HepG2 (cell line): ENCODE measurements at regions not wholly inside any gene's neighbourhood (a gene's known extent, or its start where the extent isn't known, plus 50 kb on each side); places are given as distances from the start of the nearest gene placed in this dataset.

Experiments used
- ATAC-seq: fragments of 200-7000 bp; cut with Tn5 transposase; 3 replicates; pipeline ENCODE4 v1.9.1; 2020; ENCODE audit warnings: mild to moderate bottlenecking, moderate library complexity
- BruUV-seq: library from RNA; stranded (reverse); fragments of 400-500 nt; replicated peaks from 2 replicates; lab custom pipeline; 2021; lab: Mats Ljungman, UMichigan
- CTCF ChIA-PET: fragments of 300-600 bp; formaldehyde crosslinking; extraction: SDS; loops from one replicate; lab custom pipeline; 2021; ENCODE audit warnings: low total read pairs, inconsistent platforms, low intra/inter-chr PET ratio; lab: Yijun Ruan, JAX
- POLR2A ChIA-PET: fragments of 350-600 bp; sonication (Branson Sonifier 250); formaldehyde crosslinking; loops from one replicate; lab custom pipeline; 2020; ENCODE audit warnings: antibody characterized with exemption, inconsistent platforms; lab: Yijun Ruan, JAX
- DNase-seq: peaks from one replicate; pipeline ENCODE4 v3.0.0-alpha.2; 2015; ENCODE audit warnings: low spot score
- FAIRE-seq: peaks from 3 replicates; lab custom pipeline; 2011; peaks lifted over from hg19 to GRCh38; lab: Jason Lieb, UNC
- H2AFZ ChIP-seq: one replicate; pipeline ENCODE4 v1.6.1; 2011; ENCODE audit warnings: low read length, inconsistent platforms
- H3K27ac ChIP-seq: fragments of 300-600 bp; 3 replicates; pipeline ENCODE4 v1.8.0; 2011; ENCODE audit warnings: mixed run types, mild to moderate bottlenecking, mixed read lengths, low read length, inconsistent platforms; ENCODE audit not compliant: insufficient read depth; ENCODE audit errors: extremely low read length
- H3K27me3 ChIP-seq, 2 experiments: fragments of 200-600 bp in 1 of 2; 2 replicates in 1 of 2; 3 replicates in 1 of 2; pipeline versions ENCODE4 v1.6.0 to v1.8.0; 2011; ENCODE audit warnings: low read length in 2 of 2, mild to moderate bottlenecking in 2 of 2, moderate library complexity in 2 of 2, inconsistent platforms in 1 of 2; ENCODE audit not compliant: insufficient read depth in 2 of 2, control insufficient read depth in 1 of 2
- H3K36me3 ChIP-seq, 2 experiments: fragments of 200-600 bp in 1 of 2; replicated peaks in 1 of 2; 2 replicates in 1 of 2; 3 replicates in 1 of 2; pipeline versions ENCODE4 v1.5.1 to v1.8.0; 2011; ENCODE audit warnings: low read length in 2 of 2, inconsistent platforms in 1 of 2; ENCODE audit not compliant: insufficient read depth in 2 of 2, control insufficient read depth in 1 of 2
- H3K4me1 ChIP-seq: 2 replicates; pipeline ENCODE4 v1.5.1; 2012; ENCODE audit warnings: low read length, inconsistent platforms; ENCODE audit not compliant: insufficient read depth
- H3K4me2 ChIP-seq: 2 replicates; pipeline ENCODE4 v1.6.0; 2011; ENCODE audit warnings: low read depth, low read length, inconsistent platforms
- H3K4me3 ChIP-seq, 3 experiments: fragments of 200-600 bp in 1 of 3; sonication (generic), shearing (Covaris generic) in 1 of 3; replicated peaks in 1 of 3; 2 replicates each; pipeline ENCODE4 v1.5.1; 2011 to 2016; ENCODE audit warnings: low read length in 3 of 3, inconsistent platforms in 2 of 3, low read depth in 2 of 3, mild to moderate bottlenecking in 2 of 3, control low read depth in 1 of 3, mixed read lengths in 1 of 3; ENCODE audit not compliant: insufficient read depth in 1 of 3
- H3K79me2 ChIP-seq: one replicate; pipeline ENCODE4 v1.6.1; 2011; ENCODE audit warnings: low read length, inconsistent platforms; ENCODE audit not compliant: insufficient read depth
- H3K9ac ChIP-seq: 2 replicates; pipeline ENCODE4 v1.6.0; 2011; ENCODE audit warnings: mild to moderate bottlenecking, low read depth, low read length, inconsistent platforms; ENCODE audit not compliant: insufficient read depth
- H3K9me3 ChIP-seq: 2 replicates; pipeline ENCODE4 v1.5.1; 2012; ENCODE audit warnings: mild to moderate bottlenecking, low read length
- H4K20me1 ChIP-seq: 2 replicates; pipeline ENCODE4 v1.6.0; 2011; ENCODE audit warnings: inconsistent platforms, mild to moderate bottlenecking, low read length, moderate library complexity; ENCODE audit not compliant: insufficient read depth
- CEBPB ChIP-seq: IDR thresholded peaks from 2 replicates; pipeline ENCODE4 v1.6.1; 2011; ENCODE audit warnings: low read depth, low read length, improper control_type of control experiment, borderline replicate concordance
- PRDM15 ChIP-seq: sonication (generic); formaldehyde crosslinking; IDR thresholded peaks from 2 replicates; pipeline ENCODE4 v1.4.0; 2020; ENCODE audit warnings: missing genetic modification reagents
- RERE ChIP-seq: IDR thresholded peaks from 2 replicates; pipeline ENCODE4 v1.6.1; 2016; ENCODE audit warnings: low read depth, missing genetic modification reagents, missing compliant biosample characterization
- ZFP37 ChIP-seq: sonication (generic); formaldehyde crosslinking; IDR thresholded peaks from 2 replicates; pipeline ENCODE4 v1.4.0; 2020; ENCODE audit warnings: missing genetic modification reagents, borderline replicate concordance
- ZNF431 ChIP-seq: sonication (generic); formaldehyde crosslinking; IDR thresholded peaks from 2 replicates; pipeline ENCODE4 v1.9.0; 2022; ENCODE audit warnings: missing genetic modification reagents, low read depth, mild to moderate bottlenecking, borderline replicate concordance
- WGBS: methylation state at CpG from one replicate; pipeline ENCODE4 v1.1.6; 2017; ENCODE audit warnings: low lambda C conversion rate; 5-methylcytosine and 5-hydroxymethylcytosine counted together
- in situ Hi-C: cut with HindIII; loops from 2 replicates; pipeline ENCODE4 v1.10.0; 2017; ENCODE audit warnings: low pct_unique_long_range_greater_than_20kb; ENCODE audit not compliant: extremely low pct_ligation_motif_present
- intact Hi-C: fragments of 100-400 bp; cut with micrococcal nuclease; formaldehyde crosslinking; loops from one replicate; pipeline ENCODE4 v1.10.0; 2022; ENCODE audit not compliant: unreplicated experiment

- FAIRE-seq, result no peak
- Histone ChIP-seq H3K36me3 (no peaks in the 10 kb centered on the region), H3K4me2 (no peak overlapping the region), H3K9me3 (no peaks in the 10 kb centered on the region), H3K27ac (no peak overlapping the region), H3K4me3 (no peak overlapping the region), H3K79me2 (no peaks in the 10 kb centered on the region), H4K20me1 (no peaks in the 10 kb centered on the region), H2AFZ (no peak overlapping the region), H3K9ac (no peak overlapping the region)
- no TSS peak for BruUV-seq
- intact Hi-C loops, result no loop called here
- no peak for DNase-seq
- whole genome bisulfite sequencing, result 0% methylated on average over 1 of the region's 1 CpG
- ChIA-PET CTCF (no interaction called here), POLR2A (no interaction called here)
- no peak for ATAC-seq
- TF ChIP-seq RERE (CRISPR knock-in tag), result no peak
- TF ChIP-seq, all 625 proteins: peak for 0
- in situ Hi-C loops, result no loop called here
- Histone ChIP-seq H3K27me3 (peaks cover 0 to 16% of the 10 kb centered on the region in 2 experiments; a peak in 3 of 5 replicates), H3K4me1 (no peaks in the 10 kb centered on the region)
These were observed 178.8 kb upstream of the VASH1 start for GRCh38 chr14:76582447-76582846.

- H3K4me1 ChIP-seq, result no peaks in the 10 kb centered on the region
- H3K79me2 ChIP-seq, result no peaks in the 10 kb centered on the region
- no peak overlapping the region for H3K4me2 ChIP-seq
- intact Hi-C loops, result no loop called here
- H4K20me1 ChIP-seq, result no peaks in the 10 kb centered on the region
- H3K4me3 ChIP-seq, result no peak overlapping the region
- ChIA-PET POLR2A (no interaction called here), CTCF (no interaction called here)
- FAIRE-seq (no peak), ATAC-seq (no peak), DNase-seq (no peak)
- H3K27me3 ChIP-seq, result peaks cover 0 to 16% of the 10 kb centered on the region in 2 experiments; a peak in 3 of 5 replicates
- H3K36me3 ChIP-seq, result no peaks in the 10 kb centered on the region
- WGBS, result 0% methylated on average over 1 of the region's 1 CpG
- in situ Hi-C loops, result no loop called here
- no peaks in the 10 kb centered on the region for H3K9me3 ChIP-seq
- no TSS peak for BruUV-seq
- no peak overlapping the region for H2AFZ ChIP-seq
- H3K9ac ChIP-seq, result no peak overlapping the region
- H3K27ac ChIP-seq, result no peak overlapping the region
- TF ChIP-seq PRDM15, result no peak
- no peak for TF ChIP-seq ZFP37 (CRISPR knock-in tag)
- no peak for TF ChIP-seq CEBPB
- TF ChIP-seq ZNF431 (CRISPR knock-in tag), result no peak
These were observed 178.1 kb upstream of the VASH1 start for GRCh38 chr14:76583174-76583573.
